AG04450 (cell line): ENCODE measurements at regions not wholly inside any gene's neighbourhood (a gene's known extent, or its start where the extent isn't known, plus 50 kb on each side); places are given as distances from the start of the nearest gene placed in this dataset.

ENCODE experiments used
- CTCF ChIA-PET: fragments of 300-600, 350-600 bp; formaldehyde crosslinking; extraction: SDS; loops from one replicate; lab custom pipeline; 2022; ENCODE audit warnings: antibody characterized with exemption, inconsistent platforms; lab: Charles Lee
- POLR2A ChIA-PET: fragments of 350-600 bp; formaldehyde crosslinking; extraction: SDS; loops from one replicate; lab custom pipeline; 2021; ENCODE audit warnings: antibody characterized with exemption, inconsistent platforms; lab: Yijun Ruan, JAX
- DNase-seq: peaks from one replicate; pipeline ENCODE4 v3.0.0-alpha.2; 2011; ENCODE audit warnings: low read depth, low spot score
- H3K27ac ChIP-seq: one replicate; pipeline ENCODE4 v1.5.1; 2012; ENCODE audit warnings: low read depth, low read length, control low read depth
- H3K27me3 ChIP-seq: one replicate; pipeline ENCODE4 v1.6.0; 2012; ENCODE audit warnings: low read length; ENCODE audit not compliant: control insufficient read depth, insufficient read depth
- H3K4me3 ChIP-seq: 2 replicates; pipeline ENCODE4 v1.5.1; 2011; ENCODE audit warnings: mild to moderate bottlenecking, low read depth, low read length, control low read depth
- H3K9me3 ChIP-seq: 2 replicates; pipeline ENCODE4 v1.5.1; 2012; ENCODE audit warnings: low read length; ENCODE audit not compliant: control insufficient read depth, insufficient read depth
- CTCF ChIP-seq: IDR thresholded peaks from 2 replicates; pipeline ENCODE4 v1.5.1; 2011; ENCODE audit warnings: low read depth, low read length, control low read depth, inconsistent platforms

- ChIA-PET POLR2A (no interaction called here), CTCF (no interaction called here)
Measured at GRCh38 chr11:29959488-29959887, 57.3 kb downstream of the KCNA4 start.

GRCh38 chr11:29957431-29957830 lies 59.4 kb downstream of the KCNA4 start:
- POLR2A ChIA-PET, result no interaction called here
- no peak for TF ChIP-seq CTCF
- H3K27me3 ChIP-seq, result no peaks in the 10 kb centered on the region
- CTCF ChIA-PET, result no interaction called here
- DNase-seq, result no peak
- H3K27ac ChIP-seq, result no peak overlapping the region
- no peaks in the 10 kb centered on the region for H3K9me3 ChIP-seq
- no peak overlapping the region for H3K4me3 ChIP-seq

More at GRCh38 chr11:29959488-29959887, 57.3 kb downstream of the KCNA4 start:
- Histone ChIP-seq H3K27ac (no peak overlapping the region), H3K27me3 (no peaks in the 10 kb centered on the region), H3K4me3 (no peak overlapping the region), H3K9me3 (no peaks in the 10 kb centered on the region)
- DNase-seq, result no peak
- TF ChIP-seq CTCF, result no peak

- TF ChIP-seq CTCF, result no peak
Measured at GRCh38 chr11:29956076-29956556, 60.7 kb downstream of the KCNA4 start.

GRCh38 chr11:29943347-29943746 lies 73.5 kb downstream of the KCNA4 start:
- POLR2A ChIA-PET, result no interaction called here
- Histone ChIP-seq H3K4me3 (no peak overlapping the region), H3K9me3 (no peaks in the 10 kb centered on the region; the same call in 1 of the 2 replicates), H3K27me3 (no peaks in the 10 kb centered on the region), H3K27ac (no peak overlapping the region)
- TF ChIP-seq CTCF, result no peak
- DNase-seq, result no peak
- CTCF ChIA-PET, result no interaction called here

More at GRCh38 chr11:29956076-29956556, 60.7 kb downstream of the KCNA4 start:
- ChIA-PET CTCF (no interaction called here), POLR2A (no interaction called here)
- no peaks in the 10 kb centered on the region for H3K27me3 ChIP-seq
- H3K9me3 ChIP-seq, result no peaks in the 10 kb centered on the region
- H3K4me3 ChIP-seq, result no peak overlapping the region
- no peak overlapping the region for H3K27ac ChIP-seq
- DNase-seq, result no peak

- no peaks in the 10 kb centered on the region for H3K27me3 ChIP-seq
- DNase-seq, result no peak
- no peak overlapping the region for H3K27ac ChIP-seq
- POLR2A ChIA-PET, result no interaction called here
- no peak overlapping the region for H3K4me3 ChIP-seq
- peaks cover 6% of the 10 kb centered on the region for H3K9me3 ChIP-seq
- TF ChIP-seq CTCF, result no peak
- CTCF ChIA-PET, result no interaction called here
Measured at GRCh38 chr11:29937526-29937925, 79.3 kb downstream of the KCNA4 start.
